ENCODE measurements at regions not wholly inside any gene's neighbourhood (a gene's known extent, or its start where the extent isn't known, plus 50 kb on each side); places are given as distances from the start of the nearest gene placed in this dataset.

GRCh38 chr1:30060738-30061137, 662.6 kb downstream of the MATN1 start:
- TF ChIP-seq POLR2AphosphoS5 (IDR thresholded peaks at IDR 0.05; ENCODE audit: low read depth, low read length) (no peak), TAF1 (IDR thresholded peaks at IDR 0.05; ENCODE audit: borderline replicate concordance, low read depth, low read length) (no peak)
- DNase-seq (ENCODE audit: insufficient read length) (no peak), FAIRE-seq (no peak)

DNA sequence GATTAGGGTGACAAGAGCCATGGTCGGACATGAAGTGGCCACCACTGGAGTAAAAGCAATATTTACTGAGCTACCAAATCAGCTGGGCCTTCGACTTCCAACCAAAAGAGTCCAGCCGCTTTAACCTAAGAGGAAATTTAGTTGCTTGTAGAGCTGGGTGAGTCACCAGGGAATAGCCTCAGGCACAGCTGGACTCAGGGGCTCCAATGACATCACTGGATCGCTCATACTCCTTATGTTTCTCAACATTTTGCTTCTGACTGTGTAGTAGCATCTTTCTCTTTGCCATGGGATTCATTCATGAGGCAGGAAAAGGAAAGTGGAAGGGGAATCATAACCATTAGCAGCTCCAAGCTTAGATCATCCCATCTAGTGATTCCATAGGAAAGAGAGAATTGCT, 664.4 kb downstream of the MATN1 start:
- TF ChIP-seq POLR2AphosphoS5 (IDR thresholded peaks at IDR 0.05; ENCODE audit: low read depth, low read length) = no peak
- no peak for TF ChIP-seq TAF1 (IDR thresholded peaks at IDR 0.05; ENCODE audit: borderline replicate concordance, low read depth, low read length)
- no peak for TF ChIP-seq POLR2A (IDR thresholded peaks at IDR 0.05; ENCODE audit: low read depth, low read length)

GRCh38 chr1:30054126-30054525, 669.3 kb downstream of the MATN1 start:
- FAIRE-seq (no peak), DNase-seq (ENCODE audit: insufficient read length) (no peak)
- TF ChIP-seq TAF1 (IDR thresholded peaks at IDR 0.05; ENCODE audit: borderline replicate concordance, low read depth, low read length) (no peak), POLR2AphosphoS5 (IDR thresholded peaks at IDR 0.05; ENCODE audit: low read depth, low read length) (no peak), POLR2A (IDR thresholded peaks at IDR 0.05; ENCODE audit: low read depth, low read length) (no peak)

More for the DNA sequence above, 664.4 kb downstream of the MATN1 start:
- DNase-seq (ENCODE audit: insufficient read length) (no peak), FAIRE-seq (no peak)

DNA sequence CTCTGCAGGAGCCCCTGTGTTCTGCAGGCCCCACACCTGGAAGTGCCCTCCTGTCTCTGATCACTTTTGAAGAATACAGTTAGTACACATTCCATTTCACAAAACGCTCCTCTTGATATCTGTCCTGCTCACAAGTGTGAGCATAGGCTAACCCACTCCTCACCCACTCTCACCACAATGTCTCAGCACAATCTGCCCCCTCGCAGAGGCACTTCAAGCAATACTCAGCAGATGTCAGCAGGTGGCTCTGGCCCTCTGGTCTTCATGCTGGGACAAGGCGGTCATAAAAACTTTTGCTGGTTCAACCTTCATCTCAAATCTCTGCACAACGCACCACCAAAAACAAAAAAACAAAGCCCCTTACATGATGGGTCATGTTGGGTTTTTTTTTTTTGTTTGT, 671.2 kb downstream of the MATN1 start:
- TF ChIP-seq POLR2A (IDR thresholded peaks at IDR 0.05; ENCODE audit: low read depth, low read length) (no peak), TAF1 (IDR thresholded peaks at IDR 0.05; ENCODE audit: borderline replicate concordance, low read depth, low read length) (no peak), POLR2AphosphoS5 (IDR thresholded peaks at IDR 0.05; ENCODE audit: low read depth, low read length) (no peak)
- no peak for DNase-seq (ENCODE audit: insufficient read length)
- no peak for FAIRE-seq

DNA sequence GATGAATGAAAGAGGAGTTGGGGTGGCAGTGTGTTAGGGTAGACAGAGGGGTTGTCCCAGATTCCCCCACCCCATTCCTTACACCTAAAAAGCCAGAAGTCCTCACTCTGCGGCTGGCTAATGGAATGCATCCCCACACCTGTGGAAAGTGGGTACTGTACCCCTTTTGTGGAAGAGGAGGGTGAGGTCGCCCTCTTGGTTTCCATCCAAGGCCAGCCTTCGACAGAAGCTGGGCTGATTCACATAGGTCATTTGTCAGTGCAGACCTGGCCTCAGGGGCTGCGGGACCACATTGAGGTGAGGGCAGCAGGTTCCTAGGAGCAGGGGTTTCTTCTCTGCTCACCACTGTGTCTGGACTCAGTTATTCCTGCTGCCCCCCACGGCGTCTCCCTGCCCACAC, 671.6 kb downstream of the MATN1 start:
- DNase-seq (ENCODE audit: insufficient read length) = no peak
- FAIRE-seq = no peak
- TF ChIP-seq POLR2AphosphoS5 (IDR thresholded peaks at IDR 0.05; ENCODE audit: low read depth, low read length) = no peak
- no peak for TF ChIP-seq POLR2A (IDR thresholded peaks at IDR 0.05; ENCODE audit: low read depth, low read length)
- no peak for TF ChIP-seq TAF1 (IDR thresholded peaks at IDR 0.05; ENCODE audit: borderline replicate concordance, low read depth, low read length)

DNA sequence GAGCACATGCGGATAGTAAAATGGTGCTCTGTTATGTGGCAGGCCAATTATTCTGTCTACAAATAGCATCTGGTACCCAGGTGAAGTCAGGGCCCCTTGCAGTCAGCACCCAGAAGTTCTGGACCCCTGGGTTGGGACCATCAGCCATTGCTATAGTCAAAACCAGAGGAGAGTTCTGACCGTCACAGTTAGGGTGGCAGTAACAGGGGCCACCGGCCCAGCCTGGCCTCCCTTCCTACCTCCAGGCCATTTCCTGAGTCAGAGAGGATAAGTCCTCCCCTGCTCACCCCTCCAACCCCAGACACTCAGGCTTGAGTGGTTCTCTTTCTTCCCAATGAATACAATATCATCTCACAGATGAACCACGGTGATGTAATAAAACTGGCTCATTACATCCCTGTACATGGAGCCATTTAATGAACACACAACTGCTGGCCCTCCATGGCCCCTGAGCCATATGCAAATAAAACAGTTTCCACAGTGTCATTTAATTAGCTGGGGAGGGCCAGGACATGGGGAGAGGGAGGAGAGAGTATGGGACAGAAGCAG, 673.6 kb downstream of the MATN1 start:
- DNase-seq (ENCODE audit: insufficient read length) (no peak), FAIRE-seq (no peak)
- no peak for TF ChIP-seq POLR2A (IDR thresholded peaks at IDR 0.05; ENCODE audit: low read depth, low read length)
- TF ChIP-seq POLR2AphosphoS5 (IDR thresholded peaks at IDR 0.05; ENCODE audit: low read depth, low read length) = no peak

- DNase-seq (ENCODE audit: insufficient read length) (no peak), FAIRE-seq (no peak)
- no peak for TF ChIP-seq POLR2AphosphoS5 (IDR thresholded peaks at IDR 0.05; ENCODE audit: low read depth, low read length)
- TF ChIP-seq TAF1 (IDR thresholded peaks at IDR 0.05; ENCODE audit: borderline replicate concordance, low read depth, low read length) = no peak
- TF ChIP-seq POLR2A (IDR thresholded peaks at IDR 0.05; ENCODE audit: low read depth, low read length) = no peak
Observed at GRCh38 chr1:30048905-30049304, 674.5 kb downstream of the MATN1 start.

DNA sequence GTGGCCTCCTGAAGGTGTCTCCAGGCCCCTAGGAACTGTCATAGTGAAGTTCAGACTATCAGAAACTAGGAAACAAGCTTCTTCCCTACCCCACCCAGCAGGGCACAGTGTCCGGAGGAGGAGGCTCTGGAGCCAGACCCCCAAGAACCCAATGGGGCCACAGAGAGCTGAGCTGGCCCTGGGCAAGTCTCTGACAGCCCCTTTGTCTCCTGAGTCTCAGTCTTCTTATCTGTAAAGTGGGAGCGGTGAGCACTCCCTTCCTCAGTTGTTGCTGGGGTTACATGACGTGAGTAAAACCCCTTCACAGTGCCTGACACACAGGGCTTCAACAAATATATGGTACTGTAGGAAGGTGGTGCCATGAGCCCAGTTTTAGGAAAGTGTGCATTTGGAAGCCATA, 675.8 kb downstream of the MATN1 start:
- FAIRE-seq = no peak
- no peak for DNase-seq (ENCODE audit: insufficient read length)
- TF ChIP-seq POLR2A (IDR thresholded peaks at IDR 0.05; ENCODE audit: low read depth, low read length) = no peak
- no peak for TF ChIP-seq TAF1 (IDR thresholded peaks at IDR 0.05; ENCODE audit: borderline replicate concordance, low read depth, low read length)
- no peak for TF ChIP-seq POLR2AphosphoS5 (IDR thresholded peaks at IDR 0.05; ENCODE audit: low read depth, low read length)

DNA sequence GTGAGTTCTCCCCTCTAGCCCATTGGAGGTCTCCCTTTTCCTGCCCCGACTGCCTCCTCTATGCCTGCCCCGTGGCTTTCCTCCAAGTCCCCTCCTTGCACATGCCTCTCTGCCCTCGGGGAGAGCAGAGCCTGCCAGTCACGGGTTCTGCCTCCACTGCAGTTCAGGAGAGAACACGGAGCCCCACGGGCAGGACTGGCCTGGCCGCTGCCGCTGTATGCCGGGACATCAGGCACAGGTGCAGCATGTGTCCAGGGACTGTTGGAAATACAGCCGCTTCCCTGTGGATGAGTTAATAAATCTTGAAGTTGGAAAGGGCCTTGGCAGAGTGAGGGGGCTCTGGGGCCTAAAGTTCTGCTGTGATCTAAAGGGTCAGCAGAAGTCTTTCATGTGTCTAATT, 676.6 kb downstream of the MATN1 start:
- no peak for TF ChIP-seq POLR2A (IDR thresholded peaks at IDR 0.05; ENCODE audit: low read depth, low read length)
- TF ChIP-seq TAF1 (IDR thresholded peaks at IDR 0.05; ENCODE audit: borderline replicate concordance, low read depth, low read length) = no peak
- DNase-seq (ENCODE audit: insufficient read length) = no peak
- no peak for FAIRE-seq

DNA sequence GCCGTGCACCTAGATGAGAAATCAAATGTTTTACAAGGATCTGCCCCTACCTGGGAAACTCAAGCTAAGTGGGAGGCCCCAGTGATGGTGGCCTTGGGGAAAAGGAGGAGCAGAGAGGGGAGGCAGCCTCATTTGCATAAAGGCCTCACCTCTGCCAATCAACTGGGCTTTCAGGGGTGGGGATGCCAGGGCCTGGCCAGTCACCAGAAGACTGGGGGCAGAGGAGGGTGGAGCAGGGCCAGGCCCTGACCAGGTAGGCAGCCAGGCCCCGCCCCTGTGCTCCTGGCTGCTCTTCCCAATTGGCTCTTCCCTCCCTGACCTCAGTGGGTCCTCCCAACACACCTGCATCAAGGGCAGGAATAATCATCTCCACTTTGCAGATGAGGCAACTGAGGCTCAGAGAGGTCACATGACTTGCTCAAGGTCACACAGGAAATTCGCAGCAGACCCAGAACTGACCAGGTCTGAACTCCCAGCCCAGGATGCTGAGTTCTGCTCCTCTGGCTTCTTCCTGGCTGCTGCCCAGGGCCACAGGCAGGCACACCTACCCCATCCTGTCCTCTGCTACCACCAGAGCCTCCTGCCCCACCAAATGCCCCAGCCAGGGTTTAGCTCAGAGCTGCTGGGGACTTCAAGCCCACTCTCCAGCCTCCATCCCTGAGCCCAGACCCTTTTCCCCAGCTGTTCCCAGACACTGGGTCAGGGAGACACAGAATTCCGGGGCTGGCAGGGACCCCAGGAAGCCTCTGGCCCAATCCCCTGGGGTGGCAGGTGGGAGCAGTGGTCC, 677.9 kb downstream of the MATN1 start:
- FAIRE-seq (no peak), DNase-seq (ENCODE audit: insufficient read length) (no peak)

GRCh38 chr1:30044656-30045144, 678.7 kb downstream of the MATN1 start:
- no peak for DNase-seq (ENCODE audit: insufficient read length)
- FAIRE-seq = no peak
- no peak for TF ChIP-seq POLR2A (IDR thresholded peaks at IDR 0.05; ENCODE audit: low read depth, low read length)
- TF ChIP-seq TAF1 (IDR thresholded peaks at IDR 0.05; ENCODE audit: borderline replicate concordance, low read depth, low read length) = no peak
- no peak for TF ChIP-seq POLR2AphosphoS5 (IDR thresholded peaks at IDR 0.05; ENCODE audit: low read depth, low read length)

More for the DNA sequence above, 677.9 kb downstream of the MATN1 start:
- TF ChIP-seq POLR2A (IDR thresholded peaks at IDR 0.05; ENCODE audit: low read depth, low read length) (no peak), POLR2AphosphoS5 (IDR thresholded peaks at IDR 0.05; ENCODE audit: low read depth, low read length) (no peak), TAF1 (IDR thresholded peaks at IDR 0.05; ENCODE audit: borderline replicate concordance, low read depth, low read length) (no peak)

DNA sequence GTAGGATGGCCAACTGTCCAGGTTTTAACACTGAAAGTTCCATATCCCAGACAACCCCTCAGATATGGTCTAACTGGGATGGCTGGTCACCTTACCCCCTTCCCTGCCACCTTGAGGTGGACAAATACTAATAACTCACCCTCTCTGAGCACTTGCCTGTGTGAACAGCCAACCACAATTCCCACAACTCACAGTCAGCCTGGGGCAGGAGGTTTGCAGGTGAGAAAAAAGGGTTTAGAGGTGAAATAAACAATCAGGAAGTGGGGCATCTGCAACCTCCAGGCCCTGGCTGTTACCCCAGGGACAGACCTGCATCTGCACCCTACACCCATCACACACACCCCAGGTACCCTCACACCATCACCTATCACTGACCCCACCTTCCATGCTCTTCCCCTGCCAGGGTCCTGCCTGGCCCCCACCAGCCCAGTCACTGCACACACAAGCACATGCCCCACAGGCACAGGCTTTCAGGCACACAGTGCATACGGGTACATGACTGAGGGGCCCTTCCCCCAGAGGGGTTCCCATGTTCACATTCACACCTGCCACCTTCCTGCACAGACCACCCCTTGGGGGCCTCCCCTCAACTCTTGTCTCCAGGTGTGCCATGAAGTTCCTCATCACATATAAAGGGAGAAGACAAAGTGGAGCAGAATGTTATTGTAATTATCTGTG, 679.5 kb downstream of the MATN1 start:
- TF ChIP-seq TAF1 (IDR thresholded peaks at IDR 0.05; ENCODE audit: borderline replicate concordance, low read depth, low read length) (no peak), POLR2A (IDR thresholded peaks at IDR 0.05; ENCODE audit: low read depth, low read length) (no peak)
- DNase-seq (ENCODE audit: insufficient read length) (no peak), FAIRE-seq (no peak)
